Activated T-cell treated with anti-CD3 and anti-CD28 coated beads, Interleukin-2, amount 50 U/mL, for 24 hours (primary cell): ENCODE measurements at regions not wholly inside any gene's neighbourhood (a gene's known extent, or its start where the extent isn't known, plus 50 kb on each side); places are given as distances from the start of the nearest gene placed in this dataset.

Source experiments
- DNase-seq: peaks from one replicate; pipeline ENCODE4 v3.0.0-alpha.2; 2020
- H3K27ac Mint-ChIP-seq: 2 replicates; pipeline ENCODE4 v1.8.0; 2020; ENCODE audit warnings: mild to moderate bottlenecking, mixed read lengths
- H3K27me3 Mint-ChIP-seq: 2 replicates; pipeline ENCODE4 v1.8.0; 2020; ENCODE audit warnings: mixed read lengths
- H3K36me3 Mint-ChIP-seq: 2 replicates; pipeline ENCODE4 v1.8.0; 2020; ENCODE audit warnings: low read depth, mixed read lengths
- H3K4me1 Mint-ChIP-seq: 2 replicates; pipeline ENCODE4 v1.8.0; 2020; ENCODE audit warnings: low read depth, mixed read lengths
- H3K4me3 Mint-ChIP-seq: 2 replicates; pipeline ENCODE4 v1.8.0; 2020; ENCODE audit warnings: mild to moderate bottlenecking, moderate library complexity, mixed read lengths
- H3K9me3 Mint-ChIP-seq: 2 replicates; pipeline ENCODE4 v1.8.0; 2020; ENCODE audit warnings: mixed read lengths

- Mint-ChIP-seq H3K9me3 (peaks cover 9% of the 10 kb centered on the region), H3K4me3 (no peak overlapping the region), H3K4me1 (no peaks in the 10 kb centered on the region), H3K27me3 (no peaks in the 10 kb centered on the region), H3K27ac (no peak overlapping the region), H3K36me3 (no peaks in the 10 kb centered on the region)
- no peak for DNase-seq
These were observed 660.2 kb upstream of the IGFBP3 start for GRCh38 chr7:46581268-46581667.

- Mint-ChIP-seq H3K27me3 (no peaks in the 10 kb centered on the region), H3K4me3 (no peak overlapping the region), H3K4me1 (no peaks in the 10 kb centered on the region), H3K9me3 (peaks cover 9% of the 10 kb centered on the region), H3K27ac (no peak overlapping the region), H3K36me3 (no peaks in the 10 kb centered on the region)
- DNase-seq: no peak
These were observed 659.7 kb upstream of the IGFBP3 start for GRCh38 chr7:46580766-46581165.

GRCh38 chr7:46577394-46577793 is 656.3 kb upstream of the IGFBP3 start:
- no peak overlapping the region for H3K27ac Mint-ChIP-seq
- H3K9me3 Mint-ChIP-seq: peaks cover 11% of the 10 kb centered on the region
- no peaks in the 10 kb centered on the region for H3K36me3 Mint-ChIP-seq
- DNase-seq: no peak
- H3K4me1 Mint-ChIP-seq: no peaks in the 10 kb centered on the region
- H3K27me3 Mint-ChIP-seq: no peaks in the 10 kb centered on the region
- H3K4me3 Mint-ChIP-seq: no peak overlapping the region

- Mint-ChIP-seq H3K36me3 (no peaks in the 10 kb centered on the region), H3K9me3 (peaks cover 11% of the 10 kb centered on the region), H3K4me3 (no peak overlapping the region), H3K27me3 (no peaks in the 10 kb centered on the region), H3K4me1 (no peaks in the 10 kb centered on the region), H3K27ac (no peak overlapping the region)
- no peak for DNase-seq
These were observed 655.9 kb upstream of the IGFBP3 start for GRCh38 chr7:46576950-46577349.

- H3K36me3 Mint-ChIP-seq: no peaks in the 10 kb centered on the region
- H3K27ac Mint-ChIP-seq: no peak overlapping the region
- no peak for DNase-seq
- H3K9me3 Mint-ChIP-seq: peaks cover 10% of the 10 kb centered on the region
- no peaks in the 10 kb centered on the region for H3K4me1 Mint-ChIP-seq
- H3K27me3 Mint-ChIP-seq: no peaks in the 10 kb centered on the region
- no peak overlapping the region for H3K4me3 Mint-ChIP-seq
These were observed 651.6 kb upstream of the IGFBP3 start for GRCh38 chr7:46572691-46573090.

GRCh38 chr7:46571996-46572395 is 650.9 kb upstream of the IGFBP3 start:
- DNase-seq: no peak
- Mint-ChIP-seq H3K9me3 (peaks cover 6% of the 10 kb centered on the region), H3K27me3 (no peaks in the 10 kb centered on the region), H3K27ac (no peak overlapping the region), H3K4me3 (no peak overlapping the region), H3K4me1 (no peaks in the 10 kb centered on the region), H3K36me3 (no peaks in the 10 kb centered on the region)

GRCh38 chr7:46569133-46569465 is 648.0 kb upstream of the IGFBP3 start:
- DNase-seq: no peak
- Mint-ChIP-seq H3K27ac (no peak overlapping the region), H3K36me3 (no peaks in the 10 kb centered on the region), H3K4me3 (no peak overlapping the region), H3K27me3 (no peaks in the 10 kb centered on the region), H3K9me3 (peaks cover 7% of the 10 kb centered on the region), H3K4me1 (no peaks in the 10 kb centered on the region)

- Mint-ChIP-seq H3K4me3 (no peak overlapping the region), H3K27ac (no peak overlapping the region), H3K36me3 (no peaks in the 10 kb centered on the region), H3K27me3 (no peaks in the 10 kb centered on the region), H3K4me1 (no peaks in the 10 kb centered on the region), H3K9me3 (peaks cover 9% of the 10 kb centered on the region)
- no peak for DNase-seq
These were observed 647.5 kb upstream of the IGFBP3 start for GRCh38 chr7:46568420-46569132.

GRCh38 chr7:46567858-46568257 is 646.8 kb upstream of the IGFBP3 start:
- no peak overlapping the region for H3K4me3 Mint-ChIP-seq
- peaks cover 8% of the 10 kb centered on the region for H3K9me3 Mint-ChIP-seq
- no peak overlapping the region for H3K27ac Mint-ChIP-seq
- H3K4me1 Mint-ChIP-seq: no peaks in the 10 kb centered on the region
- DNase-seq: no peak
- H3K36me3 Mint-ChIP-seq: no peaks in the 10 kb centered on the region
- no peaks in the 10 kb centered on the region for H3K27me3 Mint-ChIP-seq

- Mint-ChIP-seq H3K27me3 (no peaks in the 10 kb centered on the region), H3K9me3 (peaks cover 12% of the 10 kb centered on the region), H3K36me3 (no peaks in the 10 kb centered on the region), H3K4me1 (no peaks in the 10 kb centered on the region), H3K27ac (no peak overlapping the region), H3K4me3 (no peak overlapping the region)
- DNase-seq: no peak
These were observed 645.2 kb upstream of the IGFBP3 start for GRCh38 chr7:46566097-46566774.

GRCh38 chr7:46565253-46566096 is 644.4 kb upstream of the IGFBP3 start:
- peaks cover 14% of the 10 kb centered on the region for H3K9me3 Mint-ChIP-seq
- H3K36me3 Mint-ChIP-seq: no peaks in the 10 kb centered on the region
- no peaks in the 10 kb centered on the region for H3K27me3 Mint-ChIP-seq
- DNase-seq: no peak
- no peak overlapping the region for H3K4me3 Mint-ChIP-seq
- H3K27ac Mint-ChIP-seq: no peak overlapping the region
- H3K4me1 Mint-ChIP-seq: no peaks in the 10 kb centered on the region

GRCh38 chr7:46559194-46559832 is 638.2 kb upstream of the IGFBP3 start:
- DNase-seq: no peak
- no peak overlapping the region for H3K4me3 Mint-ChIP-seq
- no peak overlapping the region for H3K27ac Mint-ChIP-seq
- H3K36me3 Mint-ChIP-seq: no peaks in the 10 kb centered on the region
- H3K9me3 Mint-ChIP-seq: peaks cover 22% of the 10 kb centered on the region
- no peaks in the 10 kb centered on the region for H3K27me3 Mint-ChIP-seq
- no peaks in the 10 kb centered on the region for H3K4me1 Mint-ChIP-seq

- Mint-ChIP-seq H3K27ac (no peak overlapping the region), H3K4me1 (no peaks in the 10 kb centered on the region)
These were observed 637.6 kb upstream of the IGFBP3 start for GRCh38 chr7:46558482-46559193.

GRCh38 chr7:46557781-46558180 is 636.7 kb upstream of the IGFBP3 start:
- Mint-ChIP-seq H3K27ac (no peak overlapping the region), H3K4me3 (no peak overlapping the region), H3K4me1 (no peaks in the 10 kb centered on the region), H3K9me3 (peaks cover 16% of the 10 kb centered on the region), H3K27me3 (no peaks in the 10 kb centered on the region), H3K36me3 (no peaks in the 10 kb centered on the region)
- DNase-seq: no peak

More at GRCh38 chr7:46558482-46559193, 637.6 kb upstream of the IGFBP3 start:
- no peak overlapping the region for H3K4me3 Mint-ChIP-seq
- DNase-seq: no peak
- H3K27me3 Mint-ChIP-seq: no peaks in the 10 kb centered on the region
- peaks cover 18% of the 10 kb centered on the region for H3K9me3 Mint-ChIP-seq
- H3K36me3 Mint-ChIP-seq: no peaks in the 10 kb centered on the region
